ENCODE measurements at regions not wholly inside any gene's neighbourhood (a gene's known extent, or its start where the extent isn't known, plus 50 kb on each side); places are given as distances from the start of the nearest gene placed in this dataset.

GRCh38 chr11:101835506-101836063 lies 79.2 kb upstream of the CEP126 start:
- TF ChIP-seq CTCF (conservative IDR thresholded peaks at IDR 0.05 in 1 of 2, IDR thresholded peaks at IDR 0.05 in 1 of 2; ENCODE audit: extremely low read depth in 1 of 2, insufficient read depth in 1 of 2, low read depth in 1 of 2, low read length in 2 of 2) (no peak), EZH2 (IDR thresholded peaks at IDR 0.05; ENCODE audit: borderline replicate concordance, low read length) (no peak)
